ENCODE measurements at regions not wholly inside any gene's neighbourhood (a gene's known extent, or its start where the extent isn't known, plus 50 kb on each side); places are given as distances from the start of the nearest gene placed in this dataset.
"Not testable (repeated sequence)": the region's sequence is repeated elsewhere in the genome, so short reads cannot be mapped to it uniquely, and the experiment has no call there.

DNA sequence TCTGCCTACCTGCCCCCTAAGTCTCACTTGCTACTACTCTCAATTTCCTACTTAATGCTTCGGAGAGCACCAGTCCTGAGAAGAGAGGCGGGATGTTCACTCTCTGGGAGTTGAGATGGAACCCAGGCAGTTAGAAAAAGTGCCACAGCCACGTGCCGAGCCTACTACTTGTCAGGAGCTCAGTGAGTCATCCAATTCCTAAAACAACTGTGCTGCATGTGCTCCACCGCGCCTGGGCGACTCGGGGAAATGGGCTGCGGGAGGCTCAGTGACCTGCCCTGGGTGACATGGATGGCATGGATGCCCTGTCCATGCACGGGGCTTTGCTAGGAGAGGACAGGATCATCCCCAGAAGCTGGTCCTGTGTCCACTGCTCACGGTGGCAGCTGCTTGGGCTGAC, 2884.2 kb downstream of the RPIA start:
- H3K27ac ChIP-seq (ENCODE audit: low read depth, low read length, severe bottlenecking); H3K9me3 ChIP-seq (ENCODE audit: control insufficient read depth, low read length); H3K4me1 ChIP-seq (ENCODE audit: control insufficient read depth, insufficient read depth, low read length, poor library complexity, severe bottlenecking); H3K36me3 ChIP-seq (ENCODE audit: control insufficient read depth, insufficient read depth, low read length); H3K4me3 ChIP-seq (ENCODE audit: extremely low read depth, insufficient read depth, low read length, poor library complexity, severe bottlenecking): not testable (repeated sequence)
- 71 to 86% methylated on average over 8 to 9 of the region's 11 CpGs for WGBS, 2 experiments (ENCODE audit: insufficient coverage in 2 of 2)

DNA sequence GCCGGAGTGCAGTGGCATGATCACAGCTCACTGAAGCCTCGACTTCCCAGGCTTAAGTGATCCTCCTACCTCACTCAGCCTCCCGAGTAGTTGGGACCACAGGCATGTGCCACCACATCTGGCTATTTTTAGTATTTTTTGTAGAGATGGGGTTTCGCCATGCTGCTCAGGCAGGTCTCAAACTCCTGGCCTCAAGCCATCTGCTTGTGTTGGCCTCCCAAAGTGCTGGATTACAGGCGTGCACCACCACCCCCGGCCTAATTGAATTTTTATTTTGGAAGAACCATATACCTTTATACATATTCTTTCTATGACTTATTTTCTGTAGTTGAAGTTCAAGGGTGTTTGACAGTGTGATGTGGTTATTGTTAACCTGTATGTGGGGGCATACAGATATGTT, 2885.9 kb downstream of the RPIA start:
- H3K9me3 ChIP-seq (ENCODE audit: control insufficient read depth, low read length); H3K27ac ChIP-seq (ENCODE audit: low read depth, low read length, severe bottlenecking); H3K36me3 ChIP-seq (ENCODE audit: control insufficient read depth, insufficient read depth, low read length); H3K4me3 ChIP-seq (ENCODE audit: extremely low read depth, insufficient read depth, low read length, poor library complexity, severe bottlenecking); H3K4me1 ChIP-seq (ENCODE audit: control insufficient read depth, insufficient read depth, low read length, poor library complexity, severe bottlenecking): not testable (repeated sequence)
- 100% methylated on average over 1 of the region's 6 CpGs for WGBS, 2 experiments (ENCODE audit: insufficient coverage in 2 of 2)

DNA sequence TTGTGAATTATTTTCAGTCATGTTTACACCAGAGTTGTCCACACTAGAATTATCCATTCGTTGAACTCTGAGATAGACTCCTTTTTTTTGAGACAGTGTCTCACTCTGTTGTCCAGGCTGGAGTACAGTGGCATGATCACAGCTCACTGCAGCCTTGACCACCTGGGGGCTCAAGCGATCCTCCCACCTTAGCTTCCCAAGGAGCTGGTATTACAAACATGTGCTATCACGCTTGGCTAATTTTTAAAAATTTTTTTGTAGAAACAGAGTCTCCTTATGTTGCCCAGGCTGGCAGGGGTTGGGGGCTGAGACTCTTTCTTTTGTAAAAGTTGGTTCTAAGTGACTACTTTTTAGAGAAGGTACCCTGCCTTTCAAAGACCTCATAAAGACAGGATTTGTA, 2887.2 kb downstream of the RPIA start:
- H3K4me1 ChIP-seq (ENCODE audit: control insufficient read depth, insufficient read depth, low read length, poor library complexity, severe bottlenecking); H3K27ac ChIP-seq (ENCODE audit: low read depth, low read length, severe bottlenecking): not testable (repeated sequence)
- WGBS, 2 experiments (ENCODE audit: insufficient coverage in 2 of 2), result 72 to 83% methylated on average over 1 to 2 of the region's 3 CpGs

DNA sequence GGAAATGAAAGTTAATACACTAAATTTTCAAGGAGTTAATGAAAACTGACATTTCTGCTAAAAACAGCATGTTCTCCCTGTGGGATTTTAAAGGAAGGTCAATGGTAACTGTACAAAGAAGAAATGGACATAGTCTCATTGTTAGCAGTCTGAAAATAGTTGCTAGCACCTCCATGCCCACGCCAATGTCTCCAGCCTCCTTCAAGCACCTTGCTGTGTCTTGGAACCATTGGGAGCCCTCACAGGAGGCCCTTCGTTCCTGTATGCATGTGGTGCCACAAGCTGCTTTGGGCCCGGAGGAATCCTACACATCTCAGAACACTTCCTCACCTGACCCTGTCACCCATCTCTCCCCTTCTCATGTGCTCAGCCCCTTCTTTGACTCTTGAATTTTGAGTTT, 2888.1 kb downstream of the RPIA start:
- 73 to 90% methylated on average over 1 to 2 of the region's 3 CpGs for WGBS, 2 experiments (ENCODE audit: insufficient coverage in 2 of 2)
- H3K4me3 ChIP-seq (ENCODE audit: extremely low read depth, insufficient read depth, low read length, poor library complexity, severe bottlenecking); H3K27ac ChIP-seq (ENCODE audit: low read depth, low read length, severe bottlenecking); H3K9me3 ChIP-seq (ENCODE audit: control insufficient read depth, low read length); H3K36me3 ChIP-seq (ENCODE audit: control insufficient read depth, insufficient read depth, low read length); H3K4me1 ChIP-seq (ENCODE audit: control insufficient read depth, insufficient read depth, low read length, poor library complexity, severe bottlenecking): not testable (repeated sequence)

More for the DNA sequence above, 2887.2 kb downstream of the RPIA start:
- not testable (repeated sequence) for H3K9me3 ChIP-seq (ENCODE audit: control insufficient read depth, low read length); H3K4me3 ChIP-seq (ENCODE audit: extremely low read depth, insufficient read depth, low read length, poor library complexity, severe bottlenecking); H3K36me3 ChIP-seq (ENCODE audit: control insufficient read depth, insufficient read depth, low read length)

DNA sequence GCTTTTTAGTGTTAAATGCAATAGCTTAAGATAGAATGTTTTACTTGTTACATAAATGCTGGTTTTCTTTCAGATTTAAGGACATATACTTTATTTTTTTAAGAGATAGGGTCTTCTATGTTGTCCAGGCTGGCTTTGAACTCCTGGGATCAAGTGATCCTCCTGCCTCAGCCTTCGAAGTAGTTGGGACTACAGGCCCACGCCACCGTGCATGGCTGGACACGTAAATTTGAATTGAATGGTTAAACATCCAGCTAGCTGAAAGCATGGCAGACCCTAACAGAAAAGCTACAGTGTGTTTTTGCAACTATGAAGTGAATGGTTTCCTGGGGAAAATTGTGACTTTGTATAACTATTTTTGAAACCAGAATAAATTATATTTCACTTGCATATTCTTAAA, 2888.6 kb downstream of the RPIA start:
- H3K36me3 ChIP-seq (ENCODE audit: control insufficient read depth, insufficient read depth, low read length); H3K4me1 ChIP-seq (ENCODE audit: control insufficient read depth, insufficient read depth, low read length, poor library complexity, severe bottlenecking); H3K9me3 ChIP-seq (ENCODE audit: control insufficient read depth, low read length); H3K4me3 ChIP-seq (ENCODE audit: extremely low read depth, insufficient read depth, low read length, poor library complexity, severe bottlenecking); H3K27ac ChIP-seq (ENCODE audit: low read depth, low read length, severe bottlenecking): not testable (repeated sequence)
- 84 to 92% methylated on average over 4 of the region's 4 CpGs for WGBS, 2 experiments (ENCODE audit: insufficient coverage in 2 of 2)

DNA sequence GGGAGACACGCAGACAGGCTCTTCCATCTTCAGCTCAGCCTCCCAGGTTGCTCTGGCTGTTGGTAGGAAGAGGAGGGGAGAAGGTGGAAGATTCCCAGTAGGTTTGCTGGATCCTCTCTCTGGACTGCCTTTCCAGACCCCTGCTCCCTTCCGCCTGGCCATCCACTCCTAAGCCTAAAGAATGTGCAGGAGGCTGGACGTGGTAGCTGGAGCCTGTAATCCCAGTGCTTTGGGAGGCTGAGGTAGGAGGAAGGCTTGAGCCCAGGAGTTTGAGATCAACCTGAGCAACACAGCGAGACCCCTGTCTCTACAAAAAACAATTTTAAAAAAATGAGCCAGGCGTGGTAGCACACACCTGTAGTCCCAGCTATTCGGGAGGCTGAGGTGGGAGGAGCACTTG, 2895.6 kb downstream of the RPIA start:
- 87 to 100% methylated on average over 3 to 5 of the region's 6 CpGs for WGBS, 2 experiments (ENCODE audit: insufficient coverage in 2 of 2)

DNA sequence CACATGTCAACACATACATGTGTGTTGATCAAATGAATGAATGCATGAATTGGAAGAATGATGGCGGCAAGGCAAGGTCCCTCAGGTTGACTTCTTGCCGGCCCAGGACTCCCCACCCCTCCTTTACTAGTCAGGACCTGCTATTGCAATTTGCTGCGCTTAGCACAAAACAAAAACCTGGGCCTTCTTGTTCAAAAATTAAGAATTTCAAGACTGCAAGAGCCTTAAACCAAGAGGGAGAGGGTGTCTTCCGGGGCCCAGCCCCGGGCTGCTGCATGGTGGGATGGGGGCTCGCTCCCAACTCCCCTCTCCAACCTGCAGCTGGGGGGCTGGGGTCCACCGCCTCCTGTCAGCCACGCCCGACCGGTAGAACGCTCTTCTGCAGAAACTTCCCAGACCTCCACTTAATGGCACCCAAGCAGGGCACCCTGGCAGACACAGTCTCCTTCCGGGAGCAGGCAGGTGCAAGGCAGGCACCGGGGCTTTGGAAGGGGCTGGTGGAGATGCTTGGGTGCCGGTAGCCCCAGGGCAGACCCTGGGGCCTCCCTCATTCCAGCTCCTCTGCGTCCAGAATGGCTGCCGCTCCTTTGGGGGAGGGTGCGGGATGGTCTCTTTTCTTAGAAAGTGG, 2896.5 kb downstream of the RPIA start:
- not testable (repeated sequence) for H3K9me3 ChIP-seq (ENCODE audit: control insufficient read depth, low read length); H3K27ac ChIP-seq (ENCODE audit: low read depth, low read length, severe bottlenecking); H3K4me1 ChIP-seq (ENCODE audit: control insufficient read depth, insufficient read depth, low read length, poor library complexity, severe bottlenecking); H3K36me3 ChIP-seq (ENCODE audit: control insufficient read depth, insufficient read depth, low read length); H3K4me3 ChIP-seq (ENCODE audit: extremely low read depth, insufficient read depth, low read length, poor library complexity, severe bottlenecking)
- WGBS, 2 experiments (ENCODE audit: insufficient coverage in 2 of 2), result 88 to 92% methylated on average over 5 to 10 of the region's 17 CpGs

More for the DNA sequence above, 2895.6 kb downstream of the RPIA start:
- H3K4me3 ChIP-seq (ENCODE audit: extremely low read depth, insufficient read depth, low read length, poor library complexity, severe bottlenecking); H3K4me1 ChIP-seq (ENCODE audit: control insufficient read depth, insufficient read depth, low read length, poor library complexity, severe bottlenecking); H3K9me3 ChIP-seq (ENCODE audit: control insufficient read depth, low read length); H3K36me3 ChIP-seq (ENCODE audit: control insufficient read depth, insufficient read depth, low read length); H3K27ac ChIP-seq (ENCODE audit: low read depth, low read length, severe bottlenecking): not testable (repeated sequence)

DNA sequence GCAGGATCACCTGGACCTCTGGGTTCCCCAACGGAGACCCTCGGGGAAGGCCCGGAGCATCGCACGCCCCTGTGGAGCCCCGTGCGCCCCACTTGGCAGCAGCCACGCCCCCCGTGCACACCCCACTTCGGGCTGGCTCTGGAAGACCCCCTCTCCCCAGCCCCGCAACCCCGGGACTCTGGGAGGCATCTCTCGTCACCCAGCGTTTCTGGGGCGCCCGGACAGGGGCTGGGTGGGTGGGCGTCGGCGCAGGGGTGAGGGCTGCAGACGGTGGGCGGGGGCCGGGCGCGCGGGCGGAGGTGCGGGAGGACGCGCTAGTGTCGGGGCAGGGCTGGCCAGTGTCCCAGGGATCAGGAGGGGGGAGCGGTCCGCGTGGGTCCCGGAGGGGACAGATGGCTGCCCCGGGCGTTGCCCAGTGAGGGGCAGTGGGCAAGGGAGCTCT, 2897.3 kb downstream of the RPIA start:
- 79 to 82% methylated on average over 29 to 36 of the region's 36 CpGs for WGBS, 2 experiments (ENCODE audit: insufficient coverage in 2 of 2)
- not testable (repeated sequence) for H3K27ac ChIP-seq (ENCODE audit: low read depth, low read length, severe bottlenecking); H3K4me1 ChIP-seq (ENCODE audit: control insufficient read depth, insufficient read depth, low read length, poor library complexity, severe bottlenecking); H3K9me3 ChIP-seq (ENCODE audit: control insufficient read depth, low read length); H3K36me3 ChIP-seq (ENCODE audit: control insufficient read depth, insufficient read depth, low read length); H3K4me3 ChIP-seq (ENCODE audit: extremely low read depth, insufficient read depth, low read length, poor library complexity, severe bottlenecking)

DNA sequence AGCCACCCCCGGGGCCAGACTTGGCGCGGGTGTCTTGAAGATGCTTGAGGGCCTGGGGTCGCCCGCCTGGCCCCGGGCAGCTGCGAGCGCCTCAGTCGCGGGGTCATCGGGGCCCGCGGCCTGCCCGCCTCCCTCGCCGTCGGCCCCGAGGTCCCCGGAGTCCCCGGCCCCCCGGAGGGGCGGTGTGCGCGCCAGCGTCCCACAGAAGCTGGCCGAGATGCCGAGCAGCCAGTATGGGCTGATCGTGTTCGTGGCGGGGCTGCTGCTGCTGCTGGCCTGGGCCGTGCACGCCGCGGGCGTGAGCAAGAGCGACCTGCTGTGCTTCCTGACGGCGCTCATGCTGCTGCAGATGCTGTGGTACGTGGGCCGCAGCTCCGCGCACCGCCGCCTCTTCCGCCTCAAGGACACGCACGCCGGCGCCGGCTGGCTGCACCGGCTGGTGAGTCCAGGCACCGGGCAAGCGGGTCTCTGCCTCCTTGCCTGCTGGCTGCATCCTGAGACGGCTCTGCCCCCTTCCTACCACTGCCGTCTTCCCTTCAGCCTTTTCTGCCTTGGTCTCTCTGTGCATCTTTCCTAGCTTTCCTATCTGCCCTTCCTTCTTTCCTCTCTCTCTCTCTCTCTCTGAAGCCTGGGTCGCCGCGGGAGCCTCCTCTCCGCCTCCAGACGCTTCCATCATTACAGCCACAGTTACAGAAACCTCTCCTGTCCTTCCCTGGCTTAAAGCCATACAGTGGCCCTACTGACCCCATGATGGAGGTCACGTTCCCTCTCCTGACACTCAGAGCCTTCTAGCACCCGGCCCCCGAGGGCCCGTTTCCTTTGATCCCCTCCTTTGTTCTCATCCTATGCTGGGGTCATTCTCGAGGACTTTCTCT, 2898.2 kb downstream of the RPIA start:
- not testable (repeated sequence) for H3K4me1 ChIP-seq (ENCODE audit: control insufficient read depth, insufficient read depth, low read length, poor library complexity, severe bottlenecking); H3K36me3 ChIP-seq (ENCODE audit: control insufficient read depth, insufficient read depth, low read length); H3K9me3 ChIP-seq (ENCODE audit: control insufficient read depth, low read length); H3K27ac ChIP-seq (ENCODE audit: low read depth, low read length, severe bottlenecking)
- WGBS, 2 experiments (ENCODE audit: insufficient coverage in 2 of 2), result 14 to 16% methylated on average over 42 to 49 of the region's 65 CpGs
- peak overlapping the region; percentile 2 for H3K4me3 ChIP-seq (ENCODE audit: extremely low read depth, insufficient read depth, low read length, poor library complexity, severe bottlenecking)

DNA sequence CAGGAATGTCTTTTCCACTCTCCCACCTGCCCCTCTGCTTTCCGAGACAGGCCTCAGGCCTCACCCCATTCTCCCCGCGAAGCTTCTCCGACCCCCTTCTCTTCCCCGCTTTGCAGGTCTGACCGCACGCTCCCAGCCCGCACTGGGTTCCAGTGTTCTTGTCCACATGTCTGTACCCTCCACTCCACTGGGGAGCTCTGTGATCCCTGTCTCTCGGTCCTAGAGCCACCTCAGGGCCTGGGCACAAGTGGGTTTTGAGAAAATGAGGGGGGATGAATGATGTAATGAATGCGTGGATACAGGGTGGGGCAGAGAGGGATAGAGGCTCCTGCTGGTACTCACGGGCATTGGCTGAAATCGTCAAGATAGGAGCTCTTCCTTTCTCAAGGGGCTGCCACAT, 2898.9 kb downstream of the RPIA start:
- H3K36me3 ChIP-seq (ENCODE audit: control insufficient read depth, insufficient read depth, low read length); H3K27ac ChIP-seq (ENCODE audit: low read depth, low read length, severe bottlenecking); H3K4me3 ChIP-seq (ENCODE audit: extremely low read depth, insufficient read depth, low read length, poor library complexity, severe bottlenecking); H3K9me3 ChIP-seq (ENCODE audit: control insufficient read depth, low read length); H3K4me1 ChIP-seq (ENCODE audit: control insufficient read depth, insufficient read depth, low read length, poor library complexity, severe bottlenecking): not testable (repeated sequence)
- WGBS, 2 experiments (ENCODE audit: insufficient coverage in 2 of 2), result 98 to 100% methylated on average over 6 to 7 of the region's 12 CpGs

DNA sequence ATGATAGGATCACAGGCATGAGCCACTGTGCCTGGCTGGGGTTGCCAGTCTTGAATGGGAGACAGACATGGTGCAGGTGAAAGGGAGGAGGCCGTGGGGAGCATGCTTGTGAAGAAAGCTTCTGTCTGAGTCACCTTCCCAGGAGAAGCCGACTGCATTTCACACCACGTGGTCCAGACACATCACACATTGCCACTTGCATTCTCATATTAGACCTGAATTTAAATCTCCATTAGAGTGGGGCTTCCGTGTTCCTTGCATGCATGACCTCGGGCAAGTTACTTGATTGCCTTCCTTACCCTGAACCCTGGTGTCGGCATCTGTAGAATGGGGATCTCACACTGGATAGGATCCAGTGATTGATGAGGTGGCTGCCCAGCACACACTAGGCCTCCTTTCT, 2899.6 kb downstream of the RPIA start:
- not testable (repeated sequence) for H3K9me3 ChIP-seq (ENCODE audit: control insufficient read depth, low read length)
- WGBS, 2 experiments (ENCODE audit: insufficient coverage in 2 of 2), result 71 to 82% methylated on average over 2 to 3 of the region's 6 CpGs

More for the DNA sequence above, 2899.6 kb downstream of the RPIA start:
- H3K4me3 ChIP-seq (ENCODE audit: extremely low read depth, insufficient read depth, low read length, poor library complexity, severe bottlenecking); H3K36me3 ChIP-seq (ENCODE audit: control insufficient read depth, insufficient read depth, low read length); H3K4me1 ChIP-seq (ENCODE audit: control insufficient read depth, insufficient read depth, low read length, poor library complexity, severe bottlenecking); H3K27ac ChIP-seq (ENCODE audit: low read depth, low read length, severe bottlenecking): not testable (repeated sequence)

Measured in mesodermal cell (in vitro differentiated cells).